ENCODE measurements at regions not wholly inside any gene's neighbourhood (a gene's known extent, or its start where the extent isn't known, plus 50 kb on each side); places are given as distances from the start of the nearest gene placed in this dataset.

DNA sequence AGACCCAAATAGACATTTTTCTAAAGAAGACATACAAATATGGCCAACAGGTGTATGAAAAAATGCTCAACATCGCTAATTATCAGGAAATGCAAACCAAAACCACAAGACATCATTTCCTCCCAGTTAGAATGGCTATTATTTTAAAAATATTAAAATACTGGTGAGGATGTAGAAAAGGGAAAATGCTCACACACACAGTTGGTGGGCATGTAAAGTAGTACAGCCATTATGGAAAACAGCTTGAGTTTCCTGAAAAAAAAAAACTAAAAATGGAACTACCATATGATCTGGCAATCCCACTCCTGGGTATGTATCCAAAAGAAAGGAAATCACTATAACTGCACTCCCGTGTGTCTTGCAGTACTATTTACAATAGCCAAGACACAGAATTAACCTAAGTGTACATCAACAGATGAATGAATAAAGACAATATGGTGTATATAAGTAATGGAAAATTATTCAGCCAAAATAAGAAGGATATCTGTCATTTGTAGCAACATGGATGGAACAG, 128.9 kb upstream of the DKK2 start:
- no peak for DNase-seq (ENCODE audit: low spot score)

GRCh38 chr4:107156443-107156842, 120.3 kb upstream of the DKK2 start:
- no peak for DNase-seq (ENCODE audit: low spot score)

DNA sequence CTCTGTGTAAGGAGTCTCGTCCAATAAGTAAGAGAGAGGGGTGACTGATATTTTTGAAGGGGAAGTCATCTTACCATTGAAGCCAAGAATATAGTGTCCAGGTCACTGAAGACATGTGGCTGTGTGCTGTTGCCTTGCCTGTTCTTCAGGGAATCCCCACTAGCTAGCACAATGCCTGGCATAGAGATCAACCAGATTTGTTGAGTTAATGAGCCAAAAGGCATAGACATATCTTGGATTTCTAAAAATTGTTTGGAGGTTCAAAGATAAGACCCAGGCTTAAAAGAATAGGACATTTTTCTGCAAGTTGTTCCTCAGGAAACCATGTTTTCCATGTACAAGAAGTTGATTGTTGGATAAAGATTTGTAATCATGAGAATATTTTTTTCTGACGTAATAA, 119.3 kb upstream of the DKK2 start:
- DNase-seq (ENCODE audit: low spot score) = no peak

DNA sequence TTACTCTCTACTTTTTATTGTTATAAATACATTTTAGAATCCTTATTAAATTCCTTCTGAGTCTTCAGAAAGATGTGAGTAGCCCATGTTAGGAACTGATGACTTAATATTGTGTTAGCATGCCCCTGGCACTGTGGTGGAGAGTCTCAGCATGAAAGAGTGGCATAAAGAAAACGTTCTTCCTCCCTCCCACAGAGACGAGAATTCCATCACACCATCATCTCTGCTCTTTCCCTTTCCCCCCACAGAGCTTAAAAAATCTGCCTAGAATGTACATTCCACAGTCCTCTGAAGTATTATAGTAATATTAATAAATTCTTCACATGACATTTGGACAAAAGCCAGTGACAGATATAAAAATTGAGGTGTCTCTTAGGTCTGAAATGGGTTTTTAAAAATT, 117.8 kb upstream of the DKK2 start:
- DNase-seq (ENCODE audit: low spot score) = no peak

- no peak for DNase-seq (ENCODE audit: low spot score)
Observed at GRCh38 chr4:107153228-107153627, 117.1 kb upstream of the DKK2 start.

DNA sequence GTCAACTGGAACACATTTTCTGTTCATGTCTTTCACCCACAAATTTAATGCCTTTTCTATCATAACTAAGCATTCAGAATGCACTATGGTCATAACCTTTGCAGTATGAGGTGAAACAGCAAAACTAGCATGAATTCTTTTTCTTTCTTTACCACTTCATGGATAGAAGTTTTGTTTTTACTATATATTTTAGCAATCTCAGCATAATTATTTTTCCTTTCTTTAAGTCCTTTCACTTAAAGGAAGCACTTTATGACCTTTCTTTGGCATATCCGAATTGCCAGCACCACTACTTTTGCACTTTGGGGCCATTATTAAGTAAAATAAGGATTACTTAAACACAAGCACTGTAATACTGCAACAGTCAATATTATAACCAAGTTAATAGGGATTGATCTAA, 115.1 kb upstream of the DKK2 start:
- no peak for DNase-seq (ENCODE audit: low spot score)

- no peak for DNase-seq (ENCODE audit: low spot score)
Observed at GRCh38 chr4:107148904-107149303, 112.8 kb upstream of the DKK2 start.

DNA sequence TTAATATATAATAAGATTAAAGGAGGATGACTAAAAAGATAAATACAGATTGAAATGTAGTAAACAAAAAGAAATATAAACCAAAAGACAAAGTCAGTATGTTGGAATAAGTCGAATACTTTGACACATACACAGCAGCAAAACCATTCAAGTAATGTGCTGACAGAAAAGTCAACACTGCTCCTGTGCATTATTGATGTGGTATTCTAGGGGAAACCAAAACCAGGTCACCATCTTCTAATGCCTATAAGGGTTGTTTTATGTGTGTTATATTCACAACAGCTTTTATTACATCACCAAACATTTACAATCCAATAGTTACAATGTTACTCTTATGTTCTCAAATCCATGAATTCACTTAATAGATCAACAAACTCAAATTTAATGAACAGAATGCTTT, 111.8 kb upstream of the DKK2 start:
- DNase-seq (ENCODE audit: low spot score) = no peak

- no peak for DNase-seq (ENCODE audit: low spot score)
Observed at GRCh38 chr4:107138433-107138832, 102.3 kb upstream of the DKK2 start.

GRCh38 chr4:107133965-107134653, 98.0 kb upstream of the DKK2 start:
- no peak for DNase-seq (ENCODE audit: low spot score)

DNA sequence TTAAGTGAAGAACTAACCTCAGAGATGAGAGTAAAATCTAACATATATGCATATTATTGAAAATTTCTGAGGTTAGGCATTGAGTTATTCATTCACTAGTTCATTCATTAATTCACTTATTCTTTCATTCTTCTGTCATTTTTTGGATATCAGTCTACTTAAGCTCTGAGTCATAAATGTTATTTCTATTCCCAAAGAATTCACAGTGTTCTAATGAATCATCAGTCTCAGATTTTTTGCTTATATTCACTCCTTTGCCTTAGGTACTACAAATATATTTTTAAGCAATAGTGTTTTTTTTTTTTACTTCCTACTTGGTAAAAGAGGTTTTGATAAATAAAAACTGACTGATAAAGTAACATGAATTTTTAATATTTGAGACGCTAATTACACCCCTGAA, 95.2 kb upstream of the DKK2 start:
- DNase-seq (ENCODE audit: low spot score) = no peak

DNA sequence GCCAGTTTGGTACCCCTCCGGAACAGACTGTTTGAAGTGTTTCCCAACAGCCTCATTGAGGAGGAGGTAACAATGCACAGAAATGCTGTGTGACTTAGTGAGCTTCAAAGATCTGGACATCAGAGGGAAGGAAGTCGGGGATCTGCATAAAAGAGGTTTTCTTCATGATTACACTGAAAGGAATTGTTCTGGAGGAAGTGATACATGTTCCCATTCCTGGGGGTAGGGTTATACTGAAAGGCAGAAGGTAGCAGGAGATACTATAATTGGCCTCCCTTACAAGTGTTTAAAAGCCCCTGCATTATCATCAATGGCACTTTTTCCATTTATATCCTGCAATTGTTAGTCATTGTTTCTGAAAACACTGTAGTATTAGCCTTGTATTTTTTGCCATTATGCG, 94.0 kb upstream of the DKK2 start:
- DNase-seq (ENCODE audit: low spot score) = no peak

- no peak for DNase-seq (ENCODE audit: low spot score)
Observed at GRCh38 chr4:107129611-107130010, 93.5 kb upstream of the DKK2 start.

DNA sequence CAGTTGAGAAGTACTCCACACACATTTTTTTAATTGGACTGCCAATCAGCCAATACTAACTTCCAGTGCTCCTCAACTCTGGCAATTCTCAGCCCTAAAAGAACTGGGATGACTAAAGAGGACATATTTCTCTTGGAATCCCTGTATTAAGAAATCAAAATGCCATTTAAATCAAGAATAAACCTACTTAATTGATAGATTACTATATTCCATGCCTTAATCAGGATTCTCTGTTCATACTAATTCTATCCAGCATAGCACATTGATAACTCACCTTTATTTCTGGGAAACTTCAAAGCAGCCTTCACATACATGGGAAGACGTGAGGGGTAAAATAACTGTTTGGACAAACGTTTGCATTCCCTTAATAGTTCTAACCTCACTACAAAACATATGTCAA, 93.0 kb upstream of the DKK2 start:
- no peak for DNase-seq (ENCODE audit: low spot score)

- DNase-seq (ENCODE audit: low spot score) = no peak
Observed at GRCh38 chr4:107128116-107128515, 92.0 kb upstream of the DKK2 start.

DNA sequence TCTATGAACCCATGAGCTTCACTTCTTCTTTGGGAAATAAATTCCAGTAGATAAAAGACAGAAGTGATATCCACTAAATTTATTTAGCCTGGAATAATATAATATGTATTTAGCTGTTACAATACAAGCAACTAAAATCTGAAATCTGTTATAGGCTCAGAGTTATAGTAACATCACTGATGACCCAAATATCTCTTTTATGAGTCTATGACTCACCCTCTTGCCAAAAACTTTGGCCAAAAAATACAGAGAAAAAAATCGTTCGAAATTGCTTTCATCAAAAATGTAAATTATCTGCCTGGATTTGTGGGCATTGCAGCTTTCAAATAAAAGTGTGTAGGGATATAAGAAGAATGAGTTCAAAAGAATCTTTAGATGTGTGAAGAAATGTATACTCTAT, 89.4 kb upstream of the DKK2 start:
- DNase-seq (ENCODE audit: low spot score) = no peak

GRCh38 chr4:107122736-107123135, 86.6 kb upstream of the DKK2 start:
- no peak for DNase-seq (ENCODE audit: low spot score)

- no peak for DNase-seq (ENCODE audit: low spot score)
Observed at GRCh38 chr4:107120661-107121060, 84.5 kb upstream of the DKK2 start.

DNA sequence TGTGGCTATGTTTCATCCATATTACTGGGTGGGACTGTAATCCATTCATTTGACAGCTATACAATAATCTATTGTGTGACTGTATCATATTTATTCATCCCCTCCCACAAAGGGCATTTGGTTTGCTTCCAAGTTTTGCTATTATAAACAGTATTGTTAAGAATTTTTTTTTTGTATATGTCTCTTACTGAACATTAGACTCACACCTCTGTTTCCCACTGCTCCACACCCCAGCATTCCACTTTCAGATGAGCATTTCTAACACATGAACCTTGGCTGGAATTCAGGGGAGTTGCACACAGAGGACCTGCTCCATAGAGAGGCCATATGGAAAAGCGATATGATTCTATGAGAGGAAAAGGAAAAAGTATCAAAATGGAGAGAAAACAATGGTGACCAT, 81.6 kb upstream of the DKK2 start:
- no peak for DNase-seq (ENCODE audit: low spot score)

GRCh38 chr4:107115185-107115847, 79.2 kb upstream of the DKK2 start:
- DNase-seq (ENCODE audit: low spot score) = no peak

DNA sequence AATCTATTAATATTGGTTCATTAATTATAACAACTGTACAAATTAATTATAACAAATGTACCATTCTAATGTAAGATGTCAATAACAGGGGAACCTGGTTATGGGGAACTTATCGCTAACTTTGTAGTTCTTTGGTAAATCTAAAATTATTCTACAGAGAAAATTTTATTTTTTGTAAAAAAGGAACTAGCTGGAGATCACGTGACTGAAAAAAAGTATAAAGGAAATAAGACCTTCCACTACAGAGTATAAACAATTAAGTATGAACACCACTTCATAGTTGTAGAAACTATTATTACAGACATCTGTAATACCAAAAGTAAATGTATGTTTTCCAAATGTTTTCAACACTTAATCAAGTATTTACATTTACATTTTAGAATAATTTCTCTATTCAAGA, 77.9 kb upstream of the DKK2 start:
- no peak for DNase-seq (ENCODE audit: low spot score)

DNA sequence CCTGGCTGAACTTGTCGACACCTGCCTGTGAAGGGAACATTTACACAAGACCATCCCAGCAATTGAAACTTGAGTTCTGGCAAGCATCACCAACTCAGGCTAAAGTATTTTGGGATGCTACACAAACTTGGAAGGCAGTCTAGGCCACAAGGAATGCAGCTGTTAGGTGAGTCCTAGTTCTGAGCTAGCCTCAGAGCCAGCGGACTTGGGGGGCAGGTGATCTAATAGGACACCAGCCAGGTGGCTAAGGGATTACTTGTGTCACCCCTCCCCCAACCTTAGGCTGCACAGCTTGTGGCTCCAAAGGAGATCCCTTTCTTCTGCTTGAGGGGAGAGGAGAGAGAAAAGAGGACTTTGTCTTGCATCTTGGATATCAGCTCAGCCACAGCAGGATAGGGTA, 62.3 kb upstream of the DKK2 start:
- no peak for DNase-seq (ENCODE audit: low spot score)

DNA sequence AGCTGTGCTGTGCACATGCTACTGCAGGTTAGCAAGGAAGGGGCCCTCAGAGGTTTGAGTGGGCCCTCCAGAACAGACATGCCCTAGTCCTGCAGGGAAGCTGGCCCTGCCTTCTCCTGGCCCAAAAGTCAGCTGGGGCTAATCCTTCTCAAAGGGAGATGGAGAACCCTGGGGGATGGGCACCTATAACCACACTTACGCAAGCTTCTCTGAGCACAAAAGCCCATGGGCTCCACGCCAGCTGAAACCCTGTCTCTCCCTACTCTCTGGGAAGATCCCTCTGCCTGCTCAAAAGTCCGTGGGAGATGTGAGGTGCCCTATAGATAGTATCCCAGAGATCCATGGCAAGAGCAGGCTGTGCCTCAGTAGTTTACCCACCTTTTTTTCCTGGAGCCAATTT, 58.9 kb upstream of the DKK2 start:
- DNase-seq (ENCODE audit: low spot score) = no peak

DNA sequence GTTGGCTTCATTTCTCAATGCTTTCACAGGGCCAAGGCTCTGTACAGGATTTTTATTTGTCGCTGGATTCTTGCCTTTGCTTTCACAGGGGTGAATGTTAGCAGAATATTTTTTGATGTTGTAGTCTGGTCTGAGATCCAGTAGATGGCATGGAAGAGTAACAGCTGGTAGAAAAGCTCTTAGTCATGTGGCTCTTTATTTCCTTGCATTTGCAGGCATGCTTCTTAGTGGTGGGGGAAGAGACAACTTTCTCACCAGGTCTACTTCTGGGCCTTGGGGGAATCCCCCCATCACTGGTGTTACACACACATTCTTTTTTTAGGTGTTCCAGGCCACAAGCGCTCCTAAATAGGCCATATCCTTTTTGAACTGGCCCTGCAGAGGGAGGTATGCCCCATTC, 58.2 kb upstream of the DKK2 start:
- DNase-seq (ENCODE audit: low spot score) = no peak

All from HuH-7.5 (cell line).